ENCODE measurements at regions not wholly inside any gene's neighbourhood (a gene's known extent, or its start where the extent isn't known, plus 50 kb on each side); places are given as distances from the start of the nearest gene placed in this dataset.

- DNase-seq (ENCODE audit: low spot score) = no peak
These were observed 127.2 kb upstream of the PRNP start for GRCh38 chr20:4559106-4559505.

DNA sequence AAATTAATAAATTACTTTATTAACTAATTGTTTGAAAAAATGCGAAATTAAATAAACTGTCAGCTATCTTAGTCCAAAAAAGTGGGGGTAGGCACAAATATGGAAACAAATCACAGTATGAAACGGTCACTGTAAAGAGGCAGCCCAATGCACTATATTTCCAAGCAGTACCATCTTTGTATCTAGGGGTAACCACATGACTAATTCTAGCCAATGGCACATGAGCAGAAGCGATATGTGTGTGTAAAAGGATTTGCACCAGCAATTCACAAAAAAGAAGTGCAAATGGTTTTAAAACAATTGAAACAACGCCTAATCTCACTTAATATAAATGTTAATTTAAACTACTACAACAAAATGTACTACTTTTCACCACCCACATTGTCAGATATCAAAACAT, 129.5 kb upstream of the PRNP start:
- no peak for DNase-seq (ENCODE audit: low spot score)

- DNase-seq (ENCODE audit: low spot score) = peak; percentile 20
These were observed 130.9 kb upstream of the PRNP start for GRCh38 chr20:4555188-4555890.

DNA sequence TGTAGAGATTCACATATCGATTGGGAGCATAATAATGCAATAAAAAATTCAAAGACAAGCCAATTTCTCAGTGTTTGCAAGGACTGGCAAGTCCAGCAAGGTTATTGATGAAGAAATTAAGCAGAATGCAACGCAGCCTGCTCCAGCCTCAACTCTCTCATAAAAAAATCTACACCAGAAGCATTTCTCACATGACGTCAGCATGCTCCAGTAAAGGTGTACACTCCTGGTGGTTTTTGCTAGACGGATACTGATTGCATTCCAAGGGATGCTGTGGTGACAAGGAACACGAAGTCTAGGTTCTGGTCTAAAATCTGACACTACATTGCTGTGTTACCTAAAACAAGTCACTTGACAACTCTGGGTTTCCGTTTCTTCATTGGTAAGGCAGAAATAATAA, 131.9 kb upstream of the PRNP start:
- DNase-seq (ENCODE audit: low spot score) = no peak

- no peak for DNase-seq (ENCODE audit: low spot score)
These were observed 134.1 kb upstream of the PRNP start for GRCh38 chr20:4552075-4552640.

DNA sequence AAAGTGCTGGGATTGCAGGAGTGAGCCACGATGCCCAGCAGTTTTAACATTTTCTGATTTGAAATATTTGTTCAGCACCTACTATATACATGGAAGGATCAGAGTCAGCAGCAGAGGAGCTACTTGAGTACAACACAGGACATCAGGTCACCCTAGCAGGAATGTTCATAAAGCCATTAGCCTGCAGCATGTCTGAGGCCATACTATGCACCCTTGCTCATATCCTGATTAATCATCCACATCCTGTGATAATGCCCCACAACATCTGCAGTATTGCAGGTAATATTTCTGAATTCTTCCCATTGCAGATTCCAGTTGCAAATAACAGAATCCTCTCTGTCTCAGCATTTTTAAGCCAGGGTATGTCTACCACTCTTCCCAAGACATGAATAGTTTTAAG, 135.5 kb upstream of the PRNP start:
- no peak for DNase-seq (ENCODE audit: low spot score)

- no peak for DNase-seq (ENCODE audit: low spot score)
These were observed 136.5 kb upstream of the PRNP start for GRCh38 chr20:4549711-4550259.

DNA sequence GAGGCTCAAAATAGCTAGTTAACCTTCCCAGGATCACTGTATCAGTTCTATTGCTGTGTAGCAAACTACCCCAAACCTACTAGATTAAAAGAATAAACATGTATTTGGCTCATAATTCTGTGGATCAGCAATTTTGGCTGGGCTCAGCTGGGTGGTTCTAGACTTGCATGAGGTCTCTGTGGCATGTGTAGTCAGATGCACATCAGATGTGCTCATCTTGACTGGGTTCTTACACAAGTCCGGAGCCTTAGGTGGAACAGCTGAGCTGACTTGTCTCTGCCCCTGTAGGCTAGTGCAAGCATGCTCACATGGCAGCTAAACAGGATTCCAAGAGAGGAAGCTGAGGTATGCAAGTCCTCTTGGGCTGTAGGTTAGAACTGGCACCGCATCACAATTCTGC, 137.7 kb upstream of the PRNP start:
- no peak for DNase-seq (ENCODE audit: low spot score)

DNA sequence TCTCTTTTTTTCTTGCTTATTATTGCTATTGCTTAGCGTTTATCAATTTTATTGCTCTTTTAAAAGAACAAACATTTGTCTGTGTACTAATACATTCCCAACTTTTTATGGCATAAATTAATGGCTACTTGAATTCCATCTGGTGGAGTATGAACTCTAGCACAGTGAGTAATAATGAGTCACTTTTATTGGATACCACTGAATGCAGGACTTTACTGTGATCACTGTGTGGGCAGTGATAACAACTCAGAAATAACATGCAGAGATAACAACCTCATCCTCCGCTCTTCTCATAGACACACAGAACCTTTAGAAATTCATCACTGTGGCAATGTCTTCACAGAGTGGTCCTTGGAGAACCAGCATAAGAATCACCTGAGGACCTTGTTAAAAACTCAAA, 139.5 kb upstream of the PRNP start:
- no peak for DNase-seq (ENCODE audit: low spot score)

- peak; percentile 62 for DNase-seq (ENCODE audit: low spot score)
These were observed 139.9 kb upstream of the PRNP start for GRCh38 chr20:4546342-4546741.

DNA sequence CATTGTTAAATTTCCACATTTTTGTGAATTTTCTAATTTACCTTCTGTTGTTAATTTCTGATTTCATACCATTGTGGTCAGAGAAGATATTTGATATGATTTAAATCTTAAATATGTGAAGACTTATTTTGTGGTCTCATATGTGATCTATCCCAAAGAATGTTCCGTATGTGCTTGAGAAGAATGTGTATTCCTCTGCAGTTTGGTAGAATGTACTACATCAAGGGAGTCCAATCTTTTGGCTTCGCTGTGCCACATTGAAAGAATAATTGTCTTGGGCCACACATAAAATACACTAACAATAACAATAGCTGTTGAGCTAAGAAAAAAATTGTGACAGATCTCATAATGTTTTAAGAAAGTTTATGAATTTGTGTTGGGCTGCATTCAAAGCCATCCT, 140.7 kb upstream of the PRNP start:
- DNase-seq (ENCODE audit: low spot score) = no peak

DNA sequence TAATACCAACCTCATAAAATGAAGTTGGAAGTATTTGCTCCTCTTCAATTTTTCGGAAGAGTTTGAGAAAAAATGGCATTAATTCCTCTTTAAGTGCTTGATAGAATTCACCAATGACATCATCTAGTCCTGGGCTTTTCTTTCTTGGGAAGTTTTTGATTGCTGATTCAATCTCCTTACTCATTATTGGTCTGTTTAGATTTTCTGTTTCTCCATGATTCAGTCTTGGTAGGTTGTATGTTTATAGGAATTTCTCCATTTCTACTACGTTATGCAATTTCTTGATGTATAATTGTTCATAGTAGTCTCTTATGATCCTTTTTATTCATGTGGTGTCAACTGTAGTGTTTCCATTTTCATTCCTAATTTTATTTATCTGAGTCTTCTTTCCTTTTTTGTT, 141.5 kb upstream of the PRNP start:
- DNase-seq (ENCODE audit: low spot score) = no peak

GRCh38 chr20:4542270-4542669, 144.0 kb upstream of the PRNP start:
- DNase-seq (ENCODE audit: low spot score) = no peak

GRCh38 chr20:4534315-4534714, 151.9 kb upstream of the PRNP start:
- DNase-seq (ENCODE audit: low spot score) = no peak

DNA sequence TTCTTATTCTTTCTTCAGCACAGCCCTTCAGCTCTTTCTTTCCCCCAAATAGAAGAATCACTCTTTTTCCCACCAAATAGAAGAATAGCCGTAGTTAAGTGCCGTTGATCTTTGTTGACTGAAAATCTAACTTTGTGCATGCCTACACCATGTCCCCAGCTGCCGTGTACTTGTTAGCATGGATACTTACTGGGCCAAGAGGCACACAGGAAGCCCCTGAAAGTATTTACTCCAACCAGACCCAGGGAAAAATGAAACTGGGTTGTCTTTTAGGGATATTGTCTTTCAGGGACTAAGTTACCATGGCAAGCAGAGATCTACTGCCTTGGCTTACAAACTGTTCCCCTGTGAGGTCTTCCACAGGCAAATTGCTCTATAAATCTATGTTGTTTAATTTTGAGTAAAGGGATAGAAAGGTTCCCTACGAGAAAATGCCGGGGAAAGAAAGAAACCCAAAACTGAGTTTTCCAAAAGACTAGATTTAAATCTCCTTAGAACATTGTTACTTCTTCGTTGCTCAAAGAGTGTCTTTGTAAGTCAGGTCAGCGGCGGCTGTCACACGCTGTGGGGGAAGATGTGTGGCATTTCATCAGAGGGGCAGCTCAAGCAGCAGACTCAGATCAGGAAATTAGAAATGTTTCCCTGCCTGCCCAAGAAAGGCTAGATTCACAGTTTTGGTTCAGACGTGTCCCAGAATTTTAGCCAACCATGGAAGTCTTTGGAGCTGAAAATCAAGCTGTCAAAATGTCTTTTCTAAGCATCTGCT, 152.7 kb upstream of the PRNP start:
- no peak for DNase-seq (ENCODE audit: low spot score)

DNA sequence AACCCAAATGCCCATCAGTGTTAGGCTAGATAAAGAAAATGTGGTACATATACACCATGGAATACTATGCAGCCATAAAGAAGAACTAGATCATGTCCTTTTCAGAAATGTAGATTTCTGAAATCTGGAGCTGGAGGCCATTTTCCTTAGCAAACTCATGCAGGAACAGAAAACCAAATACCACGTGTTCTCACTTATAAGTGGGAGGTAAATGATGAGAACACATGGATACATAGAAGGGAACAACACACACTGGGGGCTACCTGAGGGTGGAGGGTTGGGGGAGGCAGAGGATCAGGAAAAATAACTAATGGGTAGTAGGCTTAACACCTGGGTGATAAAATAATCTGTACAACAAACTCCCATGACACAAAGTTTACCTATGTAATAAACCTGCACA, 153.5 kb upstream of the PRNP start:
- DNase-seq (ENCODE audit: low spot score) = no peak

GRCh38 chr20:4524792-4525191, 161.5 kb upstream of the PRNP start:
- DNase-seq (ENCODE audit: low spot score) = no peak

DNA sequence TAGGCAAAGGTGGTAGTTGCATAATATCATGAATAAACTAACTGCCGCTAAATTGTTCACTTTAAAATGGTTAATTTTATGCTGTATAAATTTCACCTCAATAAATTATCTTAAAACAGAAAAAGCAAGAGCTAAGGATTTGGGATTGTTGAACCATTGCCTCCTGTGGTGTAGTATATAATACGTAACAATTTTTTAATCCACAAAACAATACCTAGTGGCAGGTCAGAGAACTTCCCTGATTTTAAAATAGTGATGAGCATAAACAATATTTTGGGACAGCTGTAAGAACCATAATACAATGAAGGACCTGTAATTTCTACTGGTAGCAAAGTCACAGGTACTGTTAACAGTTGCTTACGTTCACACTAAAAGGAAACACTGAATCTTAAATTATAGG, 161.9 kb upstream of the PRNP start:
- DNase-seq (ENCODE audit: low spot score) = no peak

- no peak for DNase-seq (ENCODE audit: low spot score)
These were observed 163.9 kb upstream of the PRNP start for GRCh38 chr20:4522310-4522709.

- no peak for DNase-seq (ENCODE audit: low spot score)
These were observed 164.9 kb upstream of the PRNP start for GRCh38 chr20:4521170-4521968.

- peak; percentile 39 for DNase-seq (ENCODE audit: low spot score)
These were observed 166.7 kb upstream of the PRNP start for GRCh38 chr20:4519534-4519933.

DNA sequence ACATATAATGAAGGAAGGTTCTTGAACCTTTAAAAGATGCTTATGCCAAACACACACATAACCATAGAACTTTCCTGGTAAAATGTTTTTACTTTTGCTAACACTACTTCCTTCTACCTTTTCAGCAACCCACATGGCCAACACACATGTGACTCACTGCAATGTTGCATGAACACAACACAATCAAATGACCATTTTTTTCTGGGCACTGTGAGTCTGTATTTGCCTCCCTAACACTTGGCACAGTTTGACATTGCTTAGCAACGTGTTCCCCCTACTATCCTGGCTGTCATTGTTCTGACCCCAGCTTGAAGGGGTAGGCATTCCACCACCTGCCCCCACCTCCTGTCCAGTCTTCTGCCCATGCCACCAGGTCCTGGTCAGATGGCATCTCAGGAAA, 169.4 kb upstream of the PRNP start:
- DNase-seq (ENCODE audit: low spot score) = no peak
